ENCODE measurements at regions not wholly inside any gene's neighbourhood (a gene's known extent, or its start where the extent isn't known, plus 50 kb on each side); places are given as distances from the start of the nearest gene placed in this dataset.
"Not testable (repeated sequence)": the region's sequence is repeated elsewhere in the genome, so short reads cannot be mapped to it uniquely, and the experiment has no call there.

DNA sequence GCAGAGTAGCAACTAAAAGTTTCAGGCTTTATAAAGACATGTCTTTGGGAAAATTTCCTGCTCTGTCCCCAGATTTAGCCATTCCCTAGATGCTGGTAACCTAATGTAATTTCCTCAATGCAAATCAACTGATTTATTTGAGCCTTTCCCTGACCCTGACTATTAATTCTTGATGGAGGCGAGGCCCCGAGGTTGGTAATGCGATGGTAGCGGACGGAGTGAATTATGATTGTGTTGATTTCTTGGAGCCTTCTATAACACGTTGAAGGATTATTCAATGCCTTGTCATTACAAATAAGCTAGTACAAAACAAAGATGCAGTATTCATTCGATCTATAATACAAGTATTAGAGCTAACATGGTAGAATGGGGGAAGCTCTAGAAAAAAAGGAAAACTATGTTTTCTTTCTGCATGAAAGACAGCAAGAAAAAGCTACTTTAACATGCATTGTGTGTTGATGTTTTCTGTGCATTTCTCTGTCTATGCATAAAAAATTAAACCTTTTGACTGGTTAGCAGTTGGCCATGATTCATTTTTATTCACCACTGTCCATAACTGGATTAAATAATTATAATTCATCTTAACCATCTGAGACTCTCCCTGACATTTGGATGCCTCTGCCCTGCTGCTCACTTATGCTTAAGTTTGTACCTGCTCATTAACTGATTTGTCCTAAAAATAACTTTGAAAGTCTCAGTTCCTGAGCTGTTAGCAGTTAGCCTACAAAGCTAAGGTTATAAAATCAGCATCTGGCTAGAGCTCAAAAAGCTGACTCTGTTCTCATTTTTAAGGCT, 490.2 kb upstream of the NUDT12 start:
- ATAC-seq (no peak), DNase-seq (no peak)
- Mint-ChIP-seq H3K4me3 (no peak overlapping the region), H3K27ac (no peak overlapping the region), H3K27me3 (no peaks in the 10 kb centered on the region), H3K36me3 (ENCODE audit: low read depth) (no peaks in the 10 kb centered on the region), H3K4me1 (no peaks in the 10 kb centered on the region)
- no peaks in the 10 kb centered on the region for H3K9me3 ChIP-seq (ENCODE audit: control insufficient read depth, low read length, poor library complexity, severe bottlenecking)

DNA sequence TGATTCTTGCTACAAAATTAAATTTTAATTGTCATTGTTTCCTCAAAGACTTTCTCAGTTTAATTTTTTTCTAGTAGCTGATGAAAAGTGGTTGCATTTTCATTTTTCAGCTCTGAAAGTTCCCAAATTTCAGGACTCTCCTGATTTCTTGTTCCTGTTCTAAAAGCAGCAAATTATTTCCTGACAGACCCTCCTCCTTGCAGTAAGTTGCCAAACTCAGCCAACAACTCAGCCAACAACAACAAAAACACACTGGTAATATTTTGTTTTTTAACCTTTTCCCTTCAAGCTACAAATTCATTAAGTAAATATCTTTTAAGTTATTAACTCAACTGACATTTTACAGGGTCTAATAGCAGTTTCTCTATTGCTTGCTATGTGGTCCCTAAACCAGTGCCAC, 487.8 kb upstream of the NUDT12 start:
- Mint-ChIP-seq H3K27ac (no peak overlapping the region), H3K27me3 (no peaks in the 10 kb centered on the region), H3K4me1 (no peaks in the 10 kb centered on the region), H3K4me3 (no peak overlapping the region), H3K36me3 (ENCODE audit: low read depth) (no peaks in the 10 kb centered on the region)
- DNase-seq (no peak), ATAC-seq (no peak)
- no peaks in the 10 kb centered on the region for H3K9me3 ChIP-seq (ENCODE audit: control insufficient read depth, low read length, poor library complexity, severe bottlenecking)

DNA sequence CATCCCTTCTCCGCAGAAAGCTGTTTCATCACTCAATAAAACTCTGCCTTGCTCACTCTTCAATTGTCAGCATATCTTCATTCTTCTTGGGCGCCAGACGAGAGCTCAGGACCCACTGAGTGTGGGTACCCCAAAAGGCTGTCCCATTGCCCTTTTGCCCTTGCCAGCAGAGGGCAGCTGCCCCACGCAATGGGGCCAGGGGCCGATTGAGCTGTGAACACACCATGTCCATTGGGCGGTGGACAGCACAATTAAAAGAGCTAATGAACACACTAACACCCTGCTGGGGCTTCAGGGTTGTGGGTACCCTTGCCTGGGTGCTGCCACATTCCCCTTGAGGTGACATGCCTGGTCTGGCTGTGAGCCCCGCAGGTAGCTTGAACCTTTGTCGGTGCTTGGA, 487.2 kb upstream of the NUDT12 start:
- H3K9me3 ChIP-seq (ENCODE audit: control insufficient read depth, low read length, poor library complexity, severe bottlenecking): no peaks in the 10 kb centered on the region
- Mint-ChIP-seq H3K36me3 (ENCODE audit: low read depth) (no peaks in the 10 kb centered on the region), H3K27me3 (no peaks in the 10 kb centered on the region), H3K27ac (no peak overlapping the region), H3K4me3 (no peak overlapping the region), H3K4me1 (no peaks in the 10 kb centered on the region)
- ATAC-seq (no peak), DNase-seq (no peak)

DNA sequence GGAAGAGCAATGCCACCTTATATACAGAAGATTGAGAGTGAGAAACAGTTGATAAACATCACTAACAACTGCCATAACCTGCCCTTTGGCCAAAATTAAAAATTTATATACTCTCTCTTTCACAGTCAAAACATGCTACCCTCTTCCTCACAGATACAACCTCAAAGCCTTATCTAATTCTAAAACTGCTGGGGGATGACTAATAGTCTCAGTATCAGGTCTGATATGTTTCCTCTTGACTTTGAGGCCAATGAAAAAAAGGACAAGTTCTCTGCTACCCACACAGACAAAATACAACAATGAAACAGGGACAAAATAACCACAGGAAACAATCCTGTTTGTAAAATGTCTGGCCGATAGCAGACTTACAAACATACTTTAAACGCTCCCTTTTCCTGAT, 485.6 kb upstream of the NUDT12 start:
- no peaks in the 10 kb centered on the region for H3K4me1 Mint-ChIP-seq
- ATAC-seq (no peak), DNase-seq (no peak)
- H3K4me3 Mint-ChIP-seq: no peak overlapping the region
- no peaks in the 10 kb centered on the region for H3K27me3 Mint-ChIP-seq
- no peaks in the 10 kb centered on the region for H3K9me3 ChIP-seq (ENCODE audit: control insufficient read depth, low read length, poor library complexity, severe bottlenecking)
- H3K27ac Mint-ChIP-seq: no peak overlapping the region
- no peaks in the 10 kb centered on the region for H3K36me3 Mint-ChIP-seq (ENCODE audit: low read depth)

DNA sequence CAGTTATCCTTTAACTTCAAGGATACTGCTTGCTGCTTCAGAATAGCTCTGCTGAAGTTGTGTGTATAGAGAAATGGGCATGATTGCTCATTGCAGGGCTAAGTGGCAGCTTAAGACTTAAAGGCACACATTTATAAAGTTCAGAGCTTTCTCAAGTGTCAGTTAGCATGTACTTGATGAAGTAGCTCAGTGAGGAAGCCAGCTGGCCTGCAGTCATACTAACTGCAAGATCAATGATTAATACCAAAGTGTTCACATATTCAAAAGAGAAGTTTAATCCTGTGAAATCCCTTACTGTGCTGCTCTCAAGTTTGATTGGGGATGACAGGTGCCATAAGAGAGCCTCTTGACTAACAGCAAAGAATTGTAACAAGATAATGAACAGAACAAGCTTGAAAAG, 483.4 kb upstream of the NUDT12 start:
- H3K27ac Mint-ChIP-seq: no peak overlapping the region
- ATAC-seq (no peak), DNase-seq (no peak)
- no peaks in the 10 kb centered on the region for H3K9me3 ChIP-seq (ENCODE audit: control insufficient read depth, low read length, poor library complexity, severe bottlenecking)
- no peaks in the 10 kb centered on the region for H3K4me1 Mint-ChIP-seq
- no peaks in the 10 kb centered on the region for H3K27me3 Mint-ChIP-seq
- H3K36me3 Mint-ChIP-seq (ENCODE audit: low read depth): no peaks in the 10 kb centered on the region
- no peak overlapping the region for H3K4me3 Mint-ChIP-seq

DNA sequence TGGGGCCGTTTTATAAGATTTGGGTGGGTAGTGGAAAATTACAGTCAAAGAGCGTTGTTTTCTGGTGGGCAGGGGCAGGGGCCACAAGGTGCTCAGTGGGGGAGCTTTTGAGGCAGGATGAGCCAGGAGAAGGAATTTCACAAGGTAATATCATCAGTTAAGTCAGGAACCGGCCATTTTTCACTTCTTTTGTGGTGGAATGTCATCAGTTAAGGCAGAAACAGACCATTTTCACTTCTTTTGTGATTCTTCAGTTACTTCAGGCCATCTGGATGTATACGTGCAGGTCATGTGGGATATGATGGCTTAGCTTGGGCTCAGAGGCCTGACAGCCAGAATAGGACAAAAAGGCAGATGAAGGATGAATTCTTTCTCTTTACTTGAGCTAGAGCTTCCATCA, 477.3 kb upstream of the NUDT12 start:
- not testable (repeated sequence) for H3K9me3 ChIP-seq (ENCODE audit: control insufficient read depth, low read length, poor library complexity, severe bottlenecking); H3K4me1 Mint-ChIP-seq; DNase-seq; H3K4me3 Mint-ChIP-seq; H3K27me3 Mint-ChIP-seq; ATAC-seq; H3K36me3 Mint-ChIP-seq (ENCODE audit: low read depth); H3K27ac Mint-ChIP-seq

DNA sequence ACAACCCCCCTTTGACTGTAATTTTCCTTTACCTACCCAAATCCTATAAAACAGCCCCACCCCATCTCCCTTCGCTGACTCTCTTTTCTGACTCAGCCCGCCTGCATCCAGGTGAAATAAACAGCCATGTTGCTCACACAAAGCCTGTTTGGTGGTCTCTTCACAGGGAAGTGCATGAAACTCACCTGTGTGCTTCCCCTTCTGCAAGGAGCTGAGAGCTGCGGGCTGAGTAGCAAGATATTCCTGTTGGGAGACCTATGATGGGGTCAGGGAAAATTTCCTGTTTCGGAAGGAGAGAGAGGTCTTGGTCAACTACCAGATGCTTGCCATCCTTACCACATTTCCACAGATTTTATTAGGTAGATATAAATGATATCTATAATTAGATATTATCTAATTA, 474.5 kb upstream of the NUDT12 start:
- H3K36me3 Mint-ChIP-seq (ENCODE audit: low read depth); DNase-seq; ATAC-seq; H3K9me3 ChIP-seq (ENCODE audit: control insufficient read depth, low read length, poor library complexity, severe bottlenecking); H3K4me1 Mint-ChIP-seq; H3K27ac Mint-ChIP-seq; H3K27me3 Mint-ChIP-seq; H3K4me3 Mint-ChIP-seq: not testable (repeated sequence)

DNA sequence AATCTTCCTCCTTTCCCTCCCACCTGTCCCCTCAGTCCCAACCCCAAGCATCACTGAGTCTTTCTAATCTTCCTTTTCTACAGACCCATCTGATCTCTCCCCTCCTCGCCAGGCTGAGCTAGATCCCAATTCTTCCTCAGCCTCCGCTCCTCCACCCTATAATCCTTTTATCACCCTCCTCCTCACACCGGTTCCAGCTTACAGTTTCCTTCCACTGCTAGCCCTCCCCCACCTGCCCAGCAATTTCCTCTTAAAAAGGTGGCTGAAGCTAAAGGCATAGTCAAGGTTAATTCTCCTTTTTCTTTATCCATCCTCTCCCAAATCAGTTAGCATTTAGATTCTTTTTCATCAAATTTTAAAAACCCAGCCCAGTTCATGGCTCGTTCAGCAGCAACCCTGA, 470.6 kb upstream of the NUDT12 start:
- H3K9me3 ChIP-seq (ENCODE audit: control insufficient read depth, low read length, poor library complexity, severe bottlenecking); H3K36me3 Mint-ChIP-seq (ENCODE audit: low read depth); DNase-seq; H3K4me1 Mint-ChIP-seq; H3K4me3 Mint-ChIP-seq; H3K27me3 Mint-ChIP-seq; ATAC-seq; H3K27ac Mint-ChIP-seq: not testable (repeated sequence)

DNA sequence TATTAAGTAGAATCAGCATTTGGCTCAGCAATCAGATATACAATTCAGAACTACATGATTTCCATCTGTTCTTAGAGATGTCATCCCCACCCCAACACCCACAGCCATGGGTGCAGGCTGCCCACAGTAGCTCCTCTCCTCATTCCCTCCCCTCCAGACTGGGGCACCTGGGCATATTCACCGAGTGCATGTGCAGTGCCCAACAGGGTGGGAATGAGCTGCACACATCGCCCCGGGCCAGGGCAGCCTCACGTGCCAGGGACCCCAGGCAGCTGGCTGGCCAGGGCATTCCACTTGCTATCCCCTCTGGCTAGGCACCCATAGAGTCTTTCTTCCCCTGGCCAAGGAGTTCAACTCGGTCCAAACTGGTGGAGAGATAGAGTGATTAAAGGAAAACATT, 461.9 kb upstream of the NUDT12 start:
- ATAC-seq (no peak), DNase-seq (no peak)
- Mint-ChIP-seq H3K4me1 (no peaks in the 10 kb centered on the region), H3K27me3 (no peaks in the 10 kb centered on the region), H3K36me3 (ENCODE audit: low read depth) (no peaks in the 10 kb centered on the region), H3K4me3 (no peak overlapping the region), H3K27ac (no peak overlapping the region)
- H3K9me3 ChIP-seq (ENCODE audit: control insufficient read depth, low read length, poor library complexity, severe bottlenecking): no peaks in the 10 kb centered on the region

DNA sequence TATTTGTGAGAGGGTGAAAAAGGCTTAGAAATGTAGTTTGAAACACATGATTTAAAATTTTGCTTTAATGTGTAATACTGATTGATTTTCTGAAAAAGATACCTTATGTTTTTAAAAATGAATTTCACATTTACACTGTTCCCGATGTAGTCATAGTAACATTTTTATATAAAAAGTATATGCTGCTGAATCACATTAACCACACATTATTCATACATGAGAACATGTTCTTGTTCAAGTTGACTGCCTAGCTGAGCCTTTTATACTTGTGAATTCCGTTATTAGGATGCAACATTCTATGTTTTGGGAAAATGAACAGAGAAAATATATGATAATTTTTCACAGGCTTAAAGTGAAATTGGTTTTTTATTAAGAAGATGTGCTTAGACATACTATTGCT, 461.1 kb upstream of the NUDT12 start:
- Mint-ChIP-seq H3K27ac (no peak overlapping the region), H3K4me1 (no peaks in the 10 kb centered on the region), H3K4me3 (no peak overlapping the region), H3K27me3 (no peaks in the 10 kb centered on the region), H3K36me3 (ENCODE audit: low read depth) (no peaks in the 10 kb centered on the region)
- ATAC-seq (no peak), DNase-seq (no peak)
- H3K9me3 ChIP-seq (ENCODE audit: control insufficient read depth, low read length, poor library complexity, severe bottlenecking): no peaks in the 10 kb centered on the region

DNA sequence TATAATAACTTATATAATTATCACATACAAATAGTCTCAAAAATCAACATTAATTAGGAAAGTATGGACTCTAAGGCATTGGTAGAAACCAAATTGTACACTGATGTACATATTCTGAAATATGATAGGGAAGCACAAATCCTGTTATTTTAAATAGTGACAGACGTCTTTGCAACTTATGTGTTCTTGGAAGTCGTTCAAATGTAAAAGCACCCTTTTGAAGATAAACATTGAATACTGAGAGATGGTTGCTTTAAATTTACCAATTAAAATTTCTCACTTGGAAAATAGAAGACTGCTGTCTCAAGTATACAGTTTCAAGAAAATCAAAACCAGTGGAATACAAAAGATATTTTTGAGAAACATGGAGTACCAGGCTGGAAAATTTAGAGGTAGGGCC, 457.4 kb upstream of the NUDT12 start:
- H3K9me3 ChIP-seq (ENCODE audit: control insufficient read depth, low read length, poor library complexity, severe bottlenecking): no peaks in the 10 kb centered on the region
- DNase-seq (no peak), ATAC-seq (no peak)
- Mint-ChIP-seq H3K4me1 (no peaks in the 10 kb centered on the region), H3K27me3 (no peaks in the 10 kb centered on the region), H3K4me3 (no peak overlapping the region), H3K27ac (no peak overlapping the region), H3K36me3 (ENCODE audit: low read depth) (no peaks in the 10 kb centered on the region)

DNA sequence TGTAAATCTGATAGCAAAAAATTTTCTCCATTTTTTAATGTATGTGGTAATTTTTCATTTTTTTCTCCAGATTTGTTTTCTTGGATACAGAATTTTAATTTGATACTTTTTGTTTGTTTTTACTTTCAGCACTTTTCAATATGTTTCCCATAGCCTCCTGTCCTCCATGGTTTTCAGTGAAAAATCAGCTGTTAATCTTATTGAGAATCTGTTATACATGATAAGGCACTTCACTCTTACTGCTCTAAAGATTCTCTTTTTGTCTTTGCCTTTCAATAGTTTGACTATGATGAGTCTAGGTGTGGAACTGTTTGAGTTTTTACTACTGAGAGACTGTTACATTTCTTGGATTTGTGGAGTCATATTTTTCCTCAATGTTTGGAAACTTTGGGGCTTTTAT, 455.7 kb upstream of the NUDT12 start:
- DNase-seq: no peak
- H3K4me3 Mint-ChIP-seq: no peak overlapping the region
- no peaks in the 10 kb centered on the region for H3K27me3 Mint-ChIP-seq
- ATAC-seq: no peak
- H3K27ac Mint-ChIP-seq: no peak overlapping the region
- no peaks in the 10 kb centered on the region for H3K9me3 ChIP-seq (ENCODE audit: control insufficient read depth, low read length, poor library complexity, severe bottlenecking)
- no peaks in the 10 kb centered on the region for H3K36me3 Mint-ChIP-seq (ENCODE audit: low read depth)
- H3K4me1 Mint-ChIP-seq: no peaks in the 10 kb centered on the region

DNA sequence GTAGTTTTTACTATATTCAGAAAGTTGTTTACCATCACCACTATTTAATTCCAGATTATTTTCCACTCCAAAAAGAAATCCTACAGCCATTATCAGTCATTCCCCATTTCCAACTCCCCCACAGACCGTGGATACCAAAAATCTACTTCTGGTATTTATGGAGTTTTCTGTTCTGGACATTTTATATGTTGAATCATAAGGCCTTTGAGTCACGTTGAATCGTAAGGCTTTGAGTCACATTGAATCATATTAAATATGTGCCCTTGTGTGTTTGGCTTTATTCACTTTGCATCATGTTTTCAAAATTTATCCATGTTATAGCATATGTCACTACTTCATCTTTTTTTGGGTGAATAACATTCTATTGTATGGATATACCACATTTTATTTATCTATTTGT, 454.1 kb upstream of the NUDT12 start:
- Mint-ChIP-seq H3K4me1 (no peaks in the 10 kb centered on the region), H3K27me3 (no peaks in the 10 kb centered on the region), H3K4me3 (no peak overlapping the region), H3K36me3 (ENCODE audit: low read depth) (no peaks in the 10 kb centered on the region), H3K27ac (no peak overlapping the region)
- no peaks in the 10 kb centered on the region for H3K9me3 ChIP-seq (ENCODE audit: control insufficient read depth, low read length, poor library complexity, severe bottlenecking)
- DNase-seq (no peak), ATAC-seq (no peak)

DNA sequence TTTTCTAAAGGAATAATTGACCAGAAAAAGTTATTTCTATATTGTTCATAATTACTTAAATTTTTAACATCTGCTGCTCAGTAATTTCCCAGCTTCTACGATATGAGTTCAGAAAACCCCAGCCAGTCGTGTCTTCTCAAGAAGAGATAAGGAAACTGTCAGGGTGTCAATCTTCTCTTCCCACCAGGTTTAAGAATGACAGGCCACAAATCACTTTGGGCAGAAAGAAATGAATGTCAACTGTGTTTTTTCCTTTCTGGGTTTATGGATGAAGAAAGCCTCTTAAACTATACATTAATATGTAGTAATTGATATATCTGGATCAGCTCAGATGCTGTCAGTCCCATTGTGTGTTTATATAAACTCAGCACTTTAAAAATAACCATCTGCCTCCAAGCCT, 453.2 kb upstream of the NUDT12 start:
- ATAC-seq (no peak), DNase-seq (no peak)
- H3K27me3 Mint-ChIP-seq: no peaks in the 10 kb centered on the region
- no peak overlapping the region for H3K4me3 Mint-ChIP-seq
- no peaks in the 10 kb centered on the region for H3K36me3 Mint-ChIP-seq (ENCODE audit: low read depth)
- no peak overlapping the region for H3K27ac Mint-ChIP-seq
- no peaks in the 10 kb centered on the region for H3K4me1 Mint-ChIP-seq
- no peaks in the 10 kb centered on the region for H3K9me3 ChIP-seq (ENCODE audit: control insufficient read depth, low read length, poor library complexity, severe bottlenecking)
